ENCODE measurements at regions not wholly inside any gene's neighbourhood (a gene's known extent, or its start where the extent isn't known, plus 50 kb on each side); places are given as distances from the start of the nearest gene placed in this dataset.

- Histone ChIP-seq H2AFZ (ENCODE audit: low read length) (peak overlapping the region; percentile 26; the same call in 1 of the 2 replicates), H4K20me1 (replicated peaks in 1 of 2; ENCODE audit: control insufficient read depth in 1 of 2, insufficient read depth in 2 of 2, low read length in 2 of 2) (no peaks in the 10 kb centered on the region), H2BK12ac (ENCODE audit: low read depth, low read length) (no peak overlapping the region), H3K27me3 (replicated peaks in 1 of 4; ENCODE audit: control insufficient read depth in 3 of 4, extremely low read depth in 1 of 4, insufficient read depth in 3 of 4, low read length in 3 of 4) (no peaks in the 10 kb centered on the region), H3K18ac (ENCODE audit: extremely low read depth, low read length) (no peak overlapping the region), H3K14ac (ENCODE audit: insufficient read length) (no peak overlapping the region), H3K9ac (replicated peaks in 1 of 4; ENCODE audit: extremely low read depth in 1 of 4, low read depth in 3 of 4, low read length in 3 of 4) (no peak overlapping the region), H3K79me1 (ENCODE audit: low read depth, low read length) (no peaks in the 10 kb centered on the region), H3K4me1 (replicated peaks in 1 of 4; ENCODE audit: control insufficient read depth in 3 of 4, insufficient read depth in 4 of 4, low read length in 3 of 4) (peaks cover 0 to 8% (median 1%) of the 10 kb centered on the region in 4 experiments; a peak in 1 of 7 replicates), H3K36me3 (ENCODE audit: control insufficient read depth in 2 of 4, insufficient read depth in 4 of 4, low read length in 3 of 4) (no peaks in the 10 kb centered on the region), H4K91ac (replicated peaks; ENCODE audit: insufficient read length, low read length) (no peak overlapping the region), H2BK120ac (replicated peaks; ENCODE audit: low read depth, low read length) (no peak overlapping the region), H2BK15ac (ENCODE audit: low read length) (no peak overlapping the region), H4K5ac (ENCODE audit: insufficient read length, low read depth, low read length) (no peak overlapping the region), H2BK5ac (ENCODE audit: low read depth, low read length) (no peak overlapping the region), H3K4me3 (ENCODE audit: extremely low read depth in 1 of 4, insufficient read depth in 2 of 4, low read depth in 3 of 4, low read length in 4 of 4) (no peak overlapping the region), H3K9me3 (ENCODE audit: insufficient read depth in 2 of 2, low read depth in 1 of 2, low read length in 1 of 2) (no peaks in the 10 kb centered on the region), H2BK20ac (ENCODE audit: low read length) (no peak overlapping the region), H3K4ac (replicated peaks; ENCODE audit: insufficient read length, low read depth, low read length) (no peak overlapping the region), H4K8ac (ENCODE audit: extremely low read depth, insufficient read depth, low read length) (no peak overlapping the region), H3K27ac (ENCODE audit: low read depth, low read length) (no peak overlapping the region), H3K56ac (replicated peaks; ENCODE audit: insufficient read length, low read depth, low read length) (no peak overlapping the region), H3K79me2 (ENCODE audit: control insufficient read depth in 1 of 2, insufficient read depth in 2 of 2, low read length in 2 of 2) (no peaks in the 10 kb centered on the region), H3K4me2 (ENCODE audit: insufficient read depth in 1 of 2, low read depth in 2 of 2, low read length in 2 of 2) (no peak overlapping the region), H3K23ac (ENCODE audit: insufficient read length) (no peak overlapping the region), H3K23me2 (ENCODE audit: low read depth, low read length) (no peaks in the 10 kb centered on the region; the same call in 1 of the 2 replicates), H2AK5ac (ENCODE audit: low read depth, low read length) (no peak overlapping the region)
- DNase-seq (ENCODE audit: low read depth in 1 of 2, low spot score in 2 of 2) (no peak), FAIRE-seq (no peak)
- CTCF ChIA-PET (ENCODE audit: partially characterized antibody), result interaction anchor here (0.8 to 2.0 kb wide), 3 partner anchors 9 to 22 kb away, joined by 3 to 8 read pairs (median 3); no protein-coding TSS in a partner anchor
- TF ChIP-seq SP1 (IDR thresholded peaks at IDR 0.05; ENCODE audit: low read depth, low read length) (no peak), JUND (IDR thresholded peaks at IDR 0.05; ENCODE audit: low read length) (no peak), POLR2A (IDR thresholded peaks at IDR 0.05; ENCODE audit: control extremely low read depth in 1 of 2, low read depth in 2 of 2, low read length in 2 of 2) (no peak), ATF2 (IDR thresholded peaks at IDR 0.05; ENCODE audit: low read length) (no peak)
- POLR2A ChIA-PET (ENCODE audit: partially characterized antibody), result no interaction called here
- WGBS, 2 experiments (ENCODE audit: extremely low coverage in 1 of 2, insufficient coverage in 1 of 2, insufficient read length in 1 of 2, insufficient replicate concordance in 2 of 2, low coverage in 1 of 2, low lambda C conversion rate in 2 of 2, missing lambda C conversion rate in 1 of 2), result 91% methylated on average over 5 of the region's 5 CpGs; no CpG with 5 or more reads in 1 of the 2 experiments
Measured at GRCh38 chr14:32005628-32006027, 71.5 kb upstream of the ARHGAP5 start.

All from H1 (cell line).